AG04450 (cell line): ENCODE measurements at regions not wholly inside any gene's neighbourhood (a gene's known extent, or its start where the extent isn't known, plus 50 kb on each side); places are given as distances from the start of the nearest gene placed in this dataset.

ENCODE experiments used
- CTCF ChIA-PET: fragments of 300-600, 350-600 bp; formaldehyde crosslinking; extraction: SDS; loops from one replicate; lab custom pipeline; 2022; ENCODE audit warnings: antibody characterized with exemption, inconsistent platforms; lab: Charles Lee
- POLR2A ChIA-PET: fragments of 350-600 bp; formaldehyde crosslinking; extraction: SDS; loops from one replicate; lab custom pipeline; 2021; ENCODE audit warnings: antibody characterized with exemption, inconsistent platforms; lab: Yijun Ruan, JAX
- DNase-seq: peaks from one replicate; pipeline ENCODE4 v3.0.0-alpha.2; 2011; ENCODE audit warnings: low read depth, low spot score
- H3K27ac ChIP-seq: one replicate; pipeline ENCODE4 v1.5.1; 2012; ENCODE audit warnings: low read depth, low read length, control low read depth
- H3K27me3 ChIP-seq: one replicate; pipeline ENCODE4 v1.6.0; 2012; ENCODE audit warnings: low read length; ENCODE audit not compliant: control insufficient read depth, insufficient read depth
- H3K4me3 ChIP-seq: 2 replicates; pipeline ENCODE4 v1.5.1; 2011; ENCODE audit warnings: mild to moderate bottlenecking, low read depth, low read length, control low read depth
- H3K9me3 ChIP-seq: 2 replicates; pipeline ENCODE4 v1.5.1; 2012; ENCODE audit warnings: low read length; ENCODE audit not compliant: control insufficient read depth, insufficient read depth
- CTCF ChIP-seq: IDR thresholded peaks from 2 replicates; pipeline ENCODE4 v1.5.1; 2011; ENCODE audit warnings: low read depth, low read length, control low read depth, inconsistent platforms

- CTCF ChIA-PET = no interaction called here
- Histone ChIP-seq H3K9me3 (no peaks in the 10 kb centered on the region; the same call in 1 of the 2 replicates), H3K27ac (no peak overlapping the region), H3K27me3 (peaks cover 26% of the 10 kb centered on the region), H3K4me3 (no peak overlapping the region)
- no peak for TF ChIP-seq CTCF
- DNase-seq = no peak
- POLR2A ChIA-PET = no interaction called here
These were observed 50.4 kb upstream of the ARHGEF7 start for GRCh38 chr13:111064661-111065060.

GRCh38 chr13:111062966-111063365 lies 52.1 kb upstream of the ARHGEF7 start:
- peaks cover 7% of the 10 kb centered on the region for H3K9me3 ChIP-seq
- ChIA-PET CTCF (no interaction called here), POLR2A (no interaction called here)
- H3K27ac ChIP-seq = no peak overlapping the region
- no peak for TF ChIP-seq CTCF
- peaks cover 32% of the 10 kb centered on the region for H3K27me3 ChIP-seq
- no peak for DNase-seq
- H3K4me3 ChIP-seq = no peak overlapping the region

GRCh38 chr13:111062305-111062704 lies 52.8 kb upstream of the ARHGEF7 start:
- Histone ChIP-seq H3K27me3 (peaks cover 32% of the 10 kb centered on the region), H3K4me3 (no peak overlapping the region), H3K27ac (no peak overlapping the region), H3K9me3 (peaks cover 7% of the 10 kb centered on the region)
- DNase-seq = no peak
- ChIA-PET CTCF (no interaction called here), POLR2A (no interaction called here)
- TF ChIP-seq CTCF = no peak

GRCh38 chr13:111061358-111062045 lies 53.6 kb upstream of the ARHGEF7 start:
- TF ChIP-seq CTCF = no peak
- Histone ChIP-seq H3K27ac (no peak overlapping the region), H3K9me3 (peaks cover 7% of the 10 kb centered on the region), H3K27me3 (peaks cover 30% of the 10 kb centered on the region), H3K4me3 (no peak overlapping the region)
- no peak for DNase-seq
- POLR2A ChIA-PET = no interaction called here
- CTCF ChIA-PET = interaction anchor here (1.4 kb wide), 1 partner anchor 399 kb away, joined by 3 read pairs; no protein-coding TSS in a partner anchor

- ChIA-PET CTCF (interaction anchor here (1.4 kb wide), 1 partner anchor 400 kb away, joined by 3 read pairs; no protein-coding TSS in a partner anchor), POLR2A (no interaction called here)
- Histone ChIP-seq H3K4me3 (no peak overlapping the region), H3K27me3 (peaks cover 23% of the 10 kb centered on the region), H3K9me3 (peaks cover 7% of the 10 kb centered on the region), H3K27ac (no peak overlapping the region)
- no peak for DNase-seq
- no peak for TF ChIP-seq CTCF
These were observed 54.7 kb upstream of the ARHGEF7 start for GRCh38 chr13:111060237-111060919.
